ENCODE measurements at regions not wholly inside any gene's neighbourhood (a gene's known extent, or its start where the extent isn't known, plus 50 kb on each side); places are given as distances from the start of the nearest gene placed in this dataset.
"Not testable (repeated sequence)": the region's sequence is repeated elsewhere in the genome, so short reads cannot be mapped to it uniquely, and the experiment has no call there.

- no peak for DNase-seq (ENCODE audit: low spot score)
Observed at GRCh38 chr4:135434936-135435335, 1233.3 kb upstream of the PABPC4L start.

DNA sequence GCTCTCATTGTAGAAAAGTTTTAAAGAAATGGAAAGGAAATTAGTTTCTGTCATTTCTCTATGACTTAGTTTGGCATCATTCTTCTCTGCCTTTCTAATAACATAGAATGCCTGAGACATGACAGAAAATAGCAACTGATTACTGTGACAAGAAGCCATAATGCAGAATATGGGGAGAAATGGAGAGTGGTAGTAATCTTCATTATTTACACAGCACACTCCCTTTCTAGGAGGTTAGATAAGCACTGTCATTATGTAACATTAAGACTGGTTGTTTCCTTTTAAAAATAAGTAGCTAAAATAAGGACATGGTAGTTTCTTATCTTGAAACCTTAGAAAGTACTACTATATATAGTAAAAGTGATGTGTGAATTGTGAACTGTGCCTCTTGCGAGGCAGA, 1227.9 kb upstream of the PABPC4L start:
- no peak for DNase-seq (ENCODE audit: low spot score)

- peak; percentile 3 for DNase-seq (ENCODE audit: low spot score)
Observed at GRCh38 chr4:135418353-135418752, 1216.8 kb upstream of the PABPC4L start.

DNA sequence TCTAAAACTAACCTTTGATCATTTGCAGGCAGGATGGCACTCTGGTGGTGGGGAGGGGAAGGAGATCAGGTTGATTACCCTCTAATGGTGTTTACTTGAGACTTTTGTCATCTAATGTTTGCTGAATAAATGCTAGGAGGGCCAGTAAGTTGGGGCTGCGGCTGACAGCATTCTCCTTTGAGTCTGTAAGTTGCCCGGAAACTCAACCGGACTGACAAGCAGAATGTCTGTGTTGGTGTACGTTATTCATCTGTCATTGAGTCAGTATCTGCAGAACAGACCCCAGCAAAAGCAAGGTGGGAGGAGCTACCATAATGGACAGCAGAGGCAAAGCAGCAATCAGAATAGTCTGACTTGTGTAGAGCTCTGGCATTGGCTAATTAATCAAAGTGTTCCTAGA, 1210.6 kb upstream of the PABPC4L start:
- DNase-seq (ENCODE audit: low spot score), result no peak

GRCh38 chr4:135411251-135411650, 1209.7 kb upstream of the PABPC4L start:
- no peak for DNase-seq (ENCODE audit: low spot score)

DNA sequence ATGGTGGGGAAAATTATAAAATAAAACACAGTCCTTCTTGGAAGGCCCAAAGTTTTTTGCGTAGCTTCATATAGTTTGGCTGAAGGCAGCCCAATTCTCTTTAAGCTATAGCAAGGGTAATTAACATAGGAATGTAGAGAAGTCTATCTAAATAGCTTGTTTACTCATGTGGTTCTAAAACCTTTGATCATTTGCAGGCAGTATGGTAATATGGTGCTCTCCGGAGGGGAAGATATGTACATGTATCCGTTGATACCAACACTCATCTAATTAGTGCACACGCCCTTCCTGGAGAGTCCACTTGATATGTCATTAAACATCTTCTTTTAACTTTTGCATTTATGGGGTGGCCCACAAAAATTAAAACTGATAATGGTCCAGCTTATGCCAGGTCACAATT, 1207.7 kb upstream of the PABPC4L start:
- DNase-seq (ENCODE audit: low spot score), result not testable (repeated sequence)

DNA sequence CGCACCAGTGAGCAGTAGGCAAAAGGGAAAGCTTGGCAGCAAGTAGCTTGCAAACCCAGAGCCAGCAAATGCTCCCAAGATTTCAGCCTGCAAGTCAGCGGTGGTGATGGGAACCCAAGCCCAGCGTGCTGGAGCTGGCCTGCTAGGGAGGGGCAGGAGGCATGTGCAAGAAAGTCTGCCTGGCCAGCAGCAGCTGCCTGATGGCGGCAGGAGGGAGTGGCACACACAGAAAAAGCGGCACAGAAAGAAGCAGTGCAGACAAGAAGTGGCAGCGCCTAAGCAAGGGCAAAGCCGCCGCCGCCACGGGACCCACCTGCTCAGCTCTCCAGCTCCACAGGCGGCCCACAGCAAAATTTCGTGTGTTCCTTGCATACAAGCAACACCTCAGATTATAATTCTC, 1206.5 kb upstream of the PABPC4L start:
- DNase-seq (ENCODE audit: low spot score), result no peak

GRCh38 chr4:135406597-135406996, 1205.0 kb upstream of the PABPC4L start:
- not testable (repeated sequence) for DNase-seq (ENCODE audit: low spot score)

- DNase-seq (ENCODE audit: low spot score), result no peak
Observed at GRCh38 chr4:135385830-135386581, 1184.4 kb upstream of the PABPC4L start.

DNA sequence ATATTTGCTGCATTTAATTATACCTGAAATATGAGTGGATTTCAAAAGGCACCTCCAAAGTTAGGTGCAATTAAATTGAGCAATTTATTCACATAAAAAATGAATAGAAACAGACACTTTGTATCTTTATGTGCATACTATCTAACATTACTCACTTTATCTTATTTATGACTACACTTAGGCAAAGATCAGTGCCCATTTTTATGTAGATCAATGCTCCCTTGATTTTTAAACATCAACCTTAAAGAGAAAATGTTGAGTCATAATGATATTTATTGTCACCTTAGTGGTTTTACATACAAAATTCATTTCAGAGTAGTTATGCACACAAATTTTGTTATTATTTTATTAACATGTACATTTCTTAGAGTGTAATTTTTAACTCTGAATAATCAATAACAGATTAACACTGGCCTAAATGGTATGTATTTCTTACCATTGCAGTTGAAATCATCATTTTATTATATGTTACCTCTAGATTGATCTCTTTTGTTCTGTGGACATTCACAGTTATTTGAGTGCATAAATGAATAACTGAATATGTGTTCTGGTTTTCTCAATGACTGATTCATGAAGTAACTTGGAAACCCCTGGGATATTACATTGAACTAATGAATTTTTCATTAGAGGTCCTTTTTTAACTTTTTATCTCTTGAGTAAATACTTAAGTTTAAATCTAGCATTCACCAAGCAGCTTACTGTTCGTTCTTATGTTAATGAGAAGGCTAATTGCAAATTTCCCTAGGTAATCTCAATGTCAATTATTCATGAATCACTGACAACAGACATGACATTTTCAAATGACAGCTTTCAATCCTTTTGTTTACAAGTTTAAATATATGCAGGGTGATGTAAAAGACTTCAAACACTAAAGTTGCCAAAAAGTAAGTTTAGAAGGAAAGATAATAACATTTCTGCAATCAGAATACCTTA, 1182.0 kb upstream of the PABPC4L start:
- DNase-seq (ENCODE audit: low spot score), result no peak

- DNase-seq (ENCODE audit: low spot score), result no peak
Observed at GRCh38 chr4:135382280-135382959, 1180.8 kb upstream of the PABPC4L start.

DNA sequence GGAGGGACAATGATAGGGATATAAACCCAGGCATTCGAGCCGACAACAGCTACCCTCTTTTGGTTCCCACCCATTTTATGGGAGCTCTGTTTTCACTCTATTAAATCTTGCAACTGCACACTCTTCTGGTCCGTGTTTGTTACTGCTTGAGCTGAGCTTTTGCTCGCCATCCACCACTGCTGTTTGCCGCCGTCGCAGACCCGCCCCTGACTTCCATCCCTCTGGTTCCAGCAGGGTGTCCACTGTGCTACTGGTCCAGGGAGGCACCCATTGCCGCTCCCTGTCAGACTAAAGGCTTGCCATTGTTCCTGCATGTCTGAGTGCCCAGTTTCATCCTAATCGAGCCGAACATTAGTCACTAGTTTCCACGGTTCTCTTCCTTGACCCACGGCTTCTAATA, 1170.5 kb upstream of the PABPC4L start:
- DNase-seq (ENCODE audit: low spot score), result no peak

- no peak for DNase-seq (ENCODE audit: low spot score)
Observed at GRCh38 chr4:135371137-135371536, 1169.5 kb upstream of the PABPC4L start.

GRCh38 chr4:135368831-135369230, 1167.2 kb upstream of the PABPC4L start:
- no peak for DNase-seq (ENCODE audit: low spot score)

DNA sequence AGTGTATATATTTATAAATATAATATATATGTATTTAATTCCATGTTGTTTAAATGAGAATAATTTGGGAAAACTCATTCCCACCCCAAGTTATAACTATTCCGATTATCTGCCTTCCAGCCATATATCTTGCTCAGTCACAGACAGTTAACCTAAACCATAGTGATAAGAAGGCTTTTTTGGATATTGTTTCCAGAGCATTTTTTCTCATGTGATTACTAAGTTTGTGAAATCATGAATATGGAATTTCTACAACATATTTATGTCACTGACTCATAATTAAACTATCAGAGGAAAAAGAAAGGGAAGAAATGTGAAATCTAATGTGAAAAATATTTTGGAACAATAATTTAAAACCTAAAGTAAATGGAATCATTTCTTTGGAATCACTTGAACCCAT, 1163.5 kb upstream of the PABPC4L start:
- no peak for DNase-seq (ENCODE audit: low spot score)

DNA sequence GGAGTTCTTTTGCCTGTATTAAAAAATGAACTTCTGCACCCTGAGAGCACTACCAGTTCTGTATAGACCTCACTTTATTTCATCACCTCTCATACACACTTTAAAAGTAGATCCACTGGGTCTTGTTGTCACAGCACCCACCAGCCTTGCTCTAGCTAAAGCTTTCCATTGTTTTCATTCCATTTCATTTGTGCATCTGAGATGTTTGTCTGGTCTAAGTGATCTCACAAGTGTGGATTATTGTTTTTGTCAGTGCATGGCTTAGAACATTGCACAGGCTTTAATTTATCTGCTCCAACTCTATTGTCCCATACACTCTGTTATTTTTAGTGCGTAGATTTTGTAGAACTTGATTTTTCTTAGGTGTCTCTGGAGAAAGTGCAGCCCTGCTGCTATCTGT, 1157.5 kb upstream of the PABPC4L start:
- DNase-seq (ENCODE audit: low spot score), result no peak

- DNase-seq (ENCODE audit: low spot score), result no peak
Observed at GRCh38 chr4:135357091-135357490, 1155.5 kb upstream of the PABPC4L start.

- DNase-seq (ENCODE audit: low spot score), result no peak
Observed at GRCh38 chr4:135354876-135355275, 1153.3 kb upstream of the PABPC4L start.

DNA sequence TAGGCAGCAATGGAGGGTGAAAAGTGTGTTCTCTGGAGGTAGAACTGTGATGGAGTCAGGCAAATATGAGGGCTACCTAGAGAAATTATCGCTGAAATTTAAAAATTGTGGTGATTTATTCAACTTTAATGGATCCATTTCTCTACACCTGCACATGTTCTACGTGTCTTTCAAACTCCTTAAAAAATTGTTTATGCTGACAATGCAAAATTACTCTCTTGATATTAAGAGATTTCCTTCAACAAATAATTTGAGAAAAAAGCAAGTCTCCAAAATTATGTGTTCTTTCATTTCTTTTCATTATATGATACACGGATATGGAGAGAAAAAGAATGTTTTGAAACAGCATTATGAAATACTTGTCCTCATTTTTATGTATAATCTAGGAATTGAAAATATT, 1151.4 kb upstream of the PABPC4L start:
- no peak for DNase-seq (ENCODE audit: low spot score)

GRCh38 chr4:135344492-135344891, 1142.9 kb upstream of the PABPC4L start:
- no peak for DNase-seq (ENCODE audit: low spot score)

- no peak for DNase-seq (ENCODE audit: low spot score)
Observed at GRCh38 chr4:135338181-135338580, 1136.6 kb upstream of the PABPC4L start.

DNA sequence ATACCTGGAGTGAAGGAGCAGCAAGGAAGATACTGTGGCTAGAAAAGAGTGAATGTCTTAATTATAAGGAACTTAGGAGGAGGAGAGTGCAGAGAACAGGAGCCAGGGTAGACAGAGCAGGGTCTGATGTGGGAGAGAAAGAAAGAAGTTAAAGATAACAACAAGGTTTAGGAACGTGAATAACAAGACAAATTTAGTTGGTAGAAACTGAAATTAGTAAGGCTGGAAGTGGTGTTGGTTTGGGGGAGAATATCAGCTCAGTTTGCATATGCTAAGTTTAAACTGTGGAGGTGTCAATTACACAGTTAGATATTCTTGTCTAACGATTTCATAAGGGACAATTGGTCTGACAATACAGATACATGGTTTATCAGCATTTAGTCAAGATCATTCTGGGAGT, 1123.7 kb upstream of the PABPC4L start:
- DNase-seq (ENCODE audit: low spot score), result no peak

- no peak for DNase-seq (ENCODE audit: low spot score)
Observed at GRCh38 chr4:135319685-135320084, 1118.1 kb upstream of the PABPC4L start.

Measured in activated CD4-positive, alpha-beta T cell treated with anti-CD3 and anti-CD28 coated beads, Interleukin-2, Interleukin-4, amounts not matched to agents 100 ng/mL and 50 ng/mL, durations not matched to agents 16 hours and 8 hours (primary cell).